Pancreas (tissue), 10 donors: ENCODE measurements at regions not wholly inside any gene's neighbourhood (a gene's known extent, or its start where the extent isn't known, plus 50 kb on each side); places are given as distances from the start of the nearest gene placed in this dataset.

Experiments used
- ATAC-seq, 4 donors: fragments of 200-7000 bp; cut with Tn5 transposase; one replicate each; pipeline versions ENCODE4 v1.8.0 to v1.9.1; 2020; ENCODE audit warnings: mild to moderate bottlenecking in 4 of 4, moderate library complexity in 4 of 4
- DNase-seq, 6 donors: peaks; one replicate each; pipeline ENCODE4 v3.0.0-alpha.2; 2020
- FAIRE-seq: peaks from 2 replicates; lab custom pipeline; 2012; peaks lifted over from hg19 to GRCh38; lab: Jason Lieb, UNC
- H3K27ac ChIP-seq, 4 donors: fragments of 200-600 bp; sonication (generic); 1 replicate in 3 of 4; 2 replicates in 1 of 4; pipeline versions ENCODE4 v1.5.0 to v1.8.0; 2020
- H3K27me3 ChIP-seq, 4 donors: fragments of 200-600 bp; one replicate each; pipeline ENCODE4 v1.8.0; 2021
- H3K36me3 ChIP-seq, 3 donors: fragments of 200-600 bp; sonication (generic) in 1 of 3; one replicate each; pipeline versions ENCODE4 v1.5.0 to v1.8.0; 2020 to 2021
- H3K4me1 ChIP-seq, 3 donors: fragments of 200-600 bp; one replicate each; pipeline ENCODE4 v1.8.0; 2021
- H3K4me3 ChIP-seq, 4 donors: fragments of 200-600 bp; sonication (generic) in 2 of 4; one replicate each; pipeline versions ENCODE4 v1.5.0 to v1.8.0; 2020 to 2021
- H3K9me3 ChIP-seq, 4 donors: fragments of 200-600 bp; one replicate each; pipeline ENCODE4 v1.8.0; 2021
- WGBS, 2 donors: extraction: QIAGEN DNeasy Blood & Tissue Kit; methylation state at CpG; one replicate each; pipeline ENCODE4 v1.1.7; 2013; 5-methylcytosine and 5-hydroxymethylcytosine counted together
- intact Hi-C, 3 donors: fragments of 100-400 bp; cut with DNase I; formaldehyde crosslinking; loops; one replicate each; pipeline versions ENCODE4 v1.11.1 to v1.14.2; 2022
- TF ChIP-seq, protein P1 (sequence below), 4 donors: fragments of 200-600 bp; sonication (generic) in 3 of 4; IDR thresholded peaks; one replicate each; pipeline versions ENCODE4 v1.5.0 to v1.8.0; 2021; ENCODE audit warnings: antibody characterized with exemption in 4 of 4
- donor health status: healthy with polysubstance abuse.
- donor health status: DM: no; HTN: no; CAD: no; lungs with moderate emphysema.
- donor health status: DM: no; HTN: no; CAD: no.
- donor health status: control.
- donor health status: control.
- donor health status: Bipolar disorder and iron deficiency.
- donor health status: DM: yes; HTN: yes; CAD: no.
- donor health status: DM: no; HTN: no; CAD: no.
- donor health status: DM: no; HTN: no; CAD: no.
- donor health status: DM: yes; HTN: yes; CAD: no.

DNA sequence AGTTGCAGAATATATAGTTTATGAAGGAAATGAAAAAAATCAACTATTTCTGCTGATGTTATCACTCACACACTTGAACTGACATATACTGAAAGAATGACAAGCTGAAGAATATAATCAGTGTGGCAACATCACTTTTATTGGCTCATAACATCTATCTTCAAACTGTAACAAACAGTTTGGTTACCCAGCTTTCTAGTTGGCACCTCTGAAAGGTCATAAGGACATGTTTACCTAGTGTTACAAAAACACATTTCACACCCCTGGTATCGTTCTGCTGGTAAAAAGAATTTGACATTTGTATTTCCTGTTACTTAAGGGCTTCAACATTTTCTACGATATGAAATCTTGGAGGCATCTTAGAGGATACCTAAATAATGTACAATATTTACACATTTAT, 1267.0 kb upstream of the NCAM2 start:
- 8 to 11% methylated on average over 2 of the region's 2 CpGs for WGBS, 2 donors
- Histone ChIP-seq H3K27ac (no peak overlapping the region), H3K4me3 (no peak overlapping the region), H3K27me3 (no peaks in the 10 kb centered on the region), H3K4me1 (peaks cover 0 to 4% (median 0%) of the 10 kb centered on the region in 3 donors), H3K36me3 (no peaks in the 10 kb centered on the region), H3K9me3 (no peaks in the 10 kb centered on the region)
- TF ChIP-seq, protein P1, sequence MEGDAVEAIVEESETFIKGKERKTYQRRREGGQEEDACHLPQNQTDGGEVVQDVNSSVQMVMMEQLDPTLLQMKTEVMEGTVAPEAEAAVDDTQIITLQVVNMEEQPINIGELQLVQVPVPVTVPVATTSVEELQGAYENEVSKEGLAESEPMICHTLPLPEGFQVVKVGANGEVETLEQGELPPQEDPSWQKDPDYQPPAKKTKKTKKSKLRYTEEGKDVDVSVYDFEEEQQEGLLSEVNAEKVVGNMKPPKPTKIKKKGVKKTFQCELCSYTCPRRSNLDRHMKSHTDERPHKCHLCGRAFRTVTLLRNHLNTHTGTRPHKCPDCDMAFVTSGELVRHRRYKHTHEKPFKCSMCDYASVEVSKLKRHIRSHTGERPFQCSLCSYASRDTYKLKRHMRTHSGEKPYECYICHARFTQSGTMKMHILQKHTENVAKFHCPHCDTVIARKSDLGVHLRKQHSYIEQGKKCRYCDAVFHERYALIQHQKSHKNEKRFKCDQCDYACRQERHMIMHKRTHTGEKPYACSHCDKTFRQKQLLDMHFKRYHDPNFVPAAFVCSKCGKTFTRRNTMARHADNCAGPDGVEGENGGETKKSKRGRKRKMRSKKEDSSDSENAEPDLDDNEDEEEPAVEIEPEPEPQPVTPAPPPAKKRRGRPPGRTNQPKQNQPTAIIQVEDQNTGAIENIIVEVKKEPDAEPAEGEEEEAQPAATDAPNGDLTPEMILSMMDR (IDR thresholded peaks at IDR 0.05), result no peak
- no peak for DNase-seq
- intact Hi-C loops, result no loop called here
- peak; percentile 46 to 87 (median 76) for ATAC-seq
- FAIRE-seq, result no peak

DNA sequence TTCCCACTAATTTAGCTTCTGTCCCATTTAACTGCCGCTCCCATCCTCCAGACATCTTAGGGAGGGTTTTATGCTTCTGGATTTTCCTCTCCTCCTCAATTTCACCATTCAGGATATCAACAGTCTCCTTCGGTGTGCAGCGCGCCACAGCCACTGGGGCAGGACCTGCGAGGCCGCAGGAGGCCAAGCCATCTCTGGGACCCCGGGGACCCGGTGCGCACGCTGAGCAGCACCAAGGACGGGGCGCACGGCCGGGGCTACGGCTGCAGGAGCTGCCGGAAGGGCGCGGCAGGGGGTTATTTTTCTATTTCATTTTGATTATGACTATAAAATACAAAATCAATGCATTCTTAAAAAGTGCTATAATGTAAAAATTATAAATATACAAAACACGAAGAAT, 1238.4 kb upstream of the NCAM2 start:
- no peak overlapping the region for H3K4me3 ChIP-seq
- 94% methylated on average over 19 of the region's 19 CpGs for WGBS, 2 donors
- H3K4me1 ChIP-seq, result no peaks in the 10 kb centered on the region
- DNase-seq (peak in 1 of 6 donors; percentile 32), ATAC-seq (no peak), FAIRE-seq (no peak)
- intact Hi-C loops, result no loop called here
- no peaks in the 10 kb centered on the region for H3K9me3 ChIP-seq
- no peaks in the 10 kb centered on the region for H3K36me3 ChIP-seq
- TF ChIP-seq, protein P1 (IDR thresholded peaks at IDR 0.05), result no peak
- no peak overlapping the region for H3K27ac ChIP-seq
- no peaks in the 10 kb centered on the region for H3K27me3 ChIP-seq

DNA sequence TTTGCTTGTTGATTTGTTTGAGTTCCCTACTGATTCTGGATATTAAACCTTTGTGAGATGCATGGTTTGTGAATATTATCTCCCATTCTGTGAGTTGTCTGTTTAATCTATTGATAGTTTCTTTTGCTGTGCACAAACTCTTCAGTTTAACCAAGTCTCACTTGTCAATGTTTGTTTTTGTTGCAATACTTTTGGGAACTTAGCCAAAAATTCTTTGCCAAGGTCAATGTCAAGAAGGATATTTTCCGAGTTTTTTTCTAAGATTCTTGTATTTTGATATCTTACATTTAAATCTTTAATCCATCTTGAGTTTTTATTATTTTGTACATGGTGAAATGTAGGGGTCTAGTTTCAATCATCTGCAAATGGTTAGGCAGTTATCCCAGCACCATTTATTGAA, 1230.7 kb upstream of the NCAM2 start:
- Histone ChIP-seq H3K4me1 (no peaks in the 10 kb centered on the region), H3K4me3 (no peak overlapping the region), H3K9me3 (no peaks in the 10 kb centered on the region), H3K27me3 (no peaks in the 10 kb centered on the region), H3K36me3 (no peaks in the 10 kb centered on the region), H3K27ac (no peak overlapping the region)
- no peak for ATAC-seq
- intact Hi-C loops, result no loop called here
- WGBS, 2 donors, result 5 to 9% methylated on average over 1 of the region's 1 CpG
- TF ChIP-seq, protein P1 (IDR thresholded peaks at IDR 0.05), result no peak
- no peak for FAIRE-seq
- no peak for DNase-seq

DNA sequence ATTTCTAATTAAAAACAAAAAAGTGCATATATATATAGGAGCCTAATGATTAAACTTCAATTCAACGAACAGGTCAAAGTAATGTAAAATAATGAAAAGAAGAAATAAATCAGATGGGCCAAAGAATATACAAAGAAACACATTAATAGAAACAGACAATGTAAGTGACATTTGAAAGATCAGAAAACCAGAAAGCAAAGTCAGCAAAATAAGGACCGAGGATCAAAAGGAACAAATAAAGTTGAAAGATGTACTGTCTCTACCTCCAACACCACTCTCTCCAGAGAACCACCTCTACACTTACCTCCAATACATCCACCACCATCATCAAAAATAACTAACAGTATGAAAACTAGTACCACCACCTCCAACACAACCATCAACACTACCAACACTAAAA, 1226.3 kb upstream of the NCAM2 start:
- Histone ChIP-seq H3K36me3 (no peaks in the 10 kb centered on the region), H3K27me3 (no peaks in the 10 kb centered on the region), H3K27ac (no peak overlapping the region), H3K9me3 (no peaks in the 10 kb centered on the region), H3K4me1 (peaks cover 0 to 8% (median 0%) of the 10 kb centered on the region in 3 donors), H3K4me3 (no peak overlapping the region)
- intact Hi-C loops, result no loop called here
- ATAC-seq, result no peak
- TF ChIP-seq, protein P1 (IDR thresholded peaks at IDR 0.05), result no peak
- DNase-seq, result no peak
- FAIRE-seq, result no peak
- 88 to 90% methylated on average over 2 of the region's 2 CpGs for WGBS, 2 donors

DNA sequence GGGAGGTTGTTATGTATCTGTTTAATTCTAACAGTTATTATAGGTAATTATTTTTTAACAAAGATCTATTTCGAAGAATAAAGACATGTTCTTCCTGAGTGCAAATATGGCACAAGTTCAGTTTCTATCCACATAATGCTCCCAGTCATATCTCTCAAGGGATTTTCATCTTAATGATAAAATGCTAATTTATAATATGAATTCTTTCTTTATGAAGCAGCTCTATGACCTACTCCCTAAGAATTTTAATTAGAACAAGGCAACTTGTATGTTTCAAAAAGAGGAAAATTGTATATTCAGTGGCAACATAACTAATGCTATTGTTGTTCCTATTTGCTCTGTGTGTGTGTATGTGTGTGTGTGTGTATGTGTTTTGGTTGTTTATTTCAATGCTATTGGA, 1222.1 kb upstream of the NCAM2 start:
- Histone ChIP-seq H3K4me1 (peaks cover 0 to 8% (median 0%) of the 10 kb centered on the region in 3 donors), H3K27ac (no peak overlapping the region), H3K9me3 (no peaks in the 10 kb centered on the region), H3K27me3 (no peaks in the 10 kb centered on the region), H3K4me3 (no peak overlapping the region), H3K36me3 (no peaks in the 10 kb centered on the region)
- TF ChIP-seq, protein P1 (IDR thresholded peaks at IDR 0.05), result no peak
- 56 to 72% methylated on average over 1 of the region's 1 CpG for WGBS, 2 donors
- ATAC-seq (no peak), FAIRE-seq (no peak), DNase-seq (no peak)
- intact Hi-C loops, result no loop called here
